Left cardiac atrium (tissue), 4 donors: ENCODE measurements at regions not wholly inside any gene's neighbourhood (a gene's known extent, or its start where the extent isn't known, plus 50 kb on each side); places are given as distances from the start of the nearest gene placed in this dataset.

Experiments used
- ATAC-seq, 2 donors: fragments of 200-7000 bp; cut with Tn5 transposase; one replicate each; pipeline ENCODE4 v1.9.1; 2020; ENCODE audit warnings: mild to moderate bottlenecking in 2 of 2, moderate library complexity in 2 of 2
- DNase-seq: peaks from one replicate; pipeline ENCODE4 v3.0.0-alpha.2; 2020
- intact Hi-C, 2 donors: fragments of 100-400 bp; cut with DNase I; formaldehyde crosslinking; loops; one replicate each; pipeline versions ENCODE4 v1.14.1 to v1.15.1; 2022 to 2023
- donor health status: DM: no; HTN: yes; CAD: no.
- donor health status: DM: no; HTN: yes; CAD: no; lungs with severe emphysema.
- donor health status: DM: yes; HTN: yes; CAD: no.
- donor health status: Dilated cardiomyopathy.

GRCh38 chr2:195508139-195508455 is 148.9 kb upstream of the SLC39A10 start:
- intact Hi-C loops = no loop called here
- ATAC-seq = no peak
- no peak for DNase-seq

GRCh38 chr2:195507447-195508138 is 149.4 kb upstream of the SLC39A10 start:
- intact Hi-C loops = no loop called here
- DNase-seq = no peak
- no peak for ATAC-seq

GRCh38 chr2:195505701-195506100 is 151.3 kb upstream of the SLC39A10 start:
- intact Hi-C loops = no loop called here
- DNase-seq = no peak
- no peak for ATAC-seq

GRCh38 chr2:195503208-195503607 is 153.8 kb upstream of the SLC39A10 start:
- intact Hi-C loops = no loop called here
- no peak for ATAC-seq
- DNase-seq = no peak

- no peak for ATAC-seq
- intact Hi-C loops = no loop called here
- DNase-seq = no peak
Observed at GRCh38 chr2:195501746-195502145, 155.3 kb upstream of the SLC39A10 start.

GRCh38 chr2:195500879-195501278 is 156.1 kb upstream of the SLC39A10 start:
- ATAC-seq (no peak), DNase-seq (no peak)
- intact Hi-C loops = no loop called here

- DNase-seq (no peak), ATAC-seq (no peak)
- intact Hi-C loops = loop anchor here in 1 of 2 donors (10.0 kb wide), 1 partner anchor 166 kb away; no protein-coding TSS in a partner anchor
Observed at GRCh38 chr2:195498839-195499490, 158.1 kb upstream of the SLC39A10 start.

- intact Hi-C loops = loop anchor here in 1 of 2 donors (10.0 kb wide), 1 partner anchor 167 kb away; no protein-coding TSS in a partner anchor
- ATAC-seq = peak in 1 of 2 donors; percentile 42
- DNase-seq = peak; percentile 30
Observed at GRCh38 chr2:195498176-195498575, 158.8 kb upstream of the SLC39A10 start.

- intact Hi-C loops = loop anchor here in 1 of 2 donors (10.0 kb wide), 1 partner anchor 168 kb away; no protein-coding TSS in a partner anchor
- no peak for DNase-seq
- ATAC-seq = no peak
Observed at GRCh38 chr2:195496991-195497390, 160.0 kb upstream of the SLC39A10 start.

GRCh38 chr2:195495966-195496365 is 161.1 kb upstream of the SLC39A10 start:
- no peak for ATAC-seq
- DNase-seq = no peak
- intact Hi-C loops = loop anchor here in 1 of 2 donors (10.0 kb wide), 1 partner anchor 169 kb away; no protein-coding TSS in a partner anchor

- DNase-seq (no peak), ATAC-seq (no peak)
- intact Hi-C loops = loop anchor here in 1 of 2 donors (10.0 kb wide), 1 partner anchor 169 kb away; no protein-coding TSS in a partner anchor
Observed at GRCh38 chr2:195495351-195495750, 161.7 kb upstream of the SLC39A10 start.

GRCh38 chr2:195494451-195494850 is 162.6 kb upstream of the SLC39A10 start:
- ATAC-seq = no peak
- intact Hi-C loops = loop anchor here in 1 of 2 donors (10.0 kb wide), 1 partner anchor 170 kb away; no protein-coding TSS in a partner anchor
- DNase-seq = no peak

GRCh38 chr2:195493416-195493815 is 163.6 kb upstream of the SLC39A10 start:
- intact Hi-C loops = loop anchor here in 1 of 2 donors (10.0 kb wide), 1 partner anchor 171 kb away; no protein-coding TSS in a partner anchor
- no peak for DNase-seq
- ATAC-seq = no peak

GRCh38 chr2:195490319-195490718 is 166.7 kb upstream of the SLC39A10 start:
- ATAC-seq (no peak), DNase-seq (no peak)
- intact Hi-C loops = loop anchor here in 1 of 2 donors (10.0 kb wide), 1 partner anchor 174 kb away; no protein-coding TSS in a partner anchor

- ATAC-seq (peak; percentile 70 to 92), DNase-seq (no peak)
- intact Hi-C loops = no loop called here
Observed at GRCh38 chr2:195489101-195489500, 167.9 kb upstream of the SLC39A10 start.

- intact Hi-C loops = no loop called here
- ATAC-seq = no peak
- DNase-seq = no peak
Observed at GRCh38 chr2:195488567-195488966, 168.5 kb upstream of the SLC39A10 start.

GRCh38 chr2:195486987-195487644 is 169.9 kb upstream of the SLC39A10 start:
- DNase-seq (no peak), ATAC-seq (peak; percentile 47 to 82)
- intact Hi-C loops = no loop called here

GRCh38 chr2:195486520-195486919 is 170.5 kb upstream of the SLC39A10 start:
- ATAC-seq (no peak), DNase-seq (no peak)
- intact Hi-C loops = no loop called here

GRCh38 chr2:195482010-195482409 is 175.0 kb upstream of the SLC39A10 start:
- intact Hi-C loops = no loop called here
- DNase-seq (no peak), ATAC-seq (no peak)

- ATAC-seq = no peak
- no peak for DNase-seq
- intact Hi-C loops = no loop called here
Observed at GRCh38 chr2:195480121-195480520, 176.9 kb upstream of the SLC39A10 start.
